ENCODE measurements at regions not wholly inside any gene's neighbourhood (a gene's known extent, or its start where the extent isn't known, plus 50 kb on each side); places are given as distances from the start of the nearest gene placed in this dataset.

- no peak for TF ChIP-seq CTCF (IDR thresholded peaks at IDR 0.05; ENCODE audit: control insufficient read depth, extremely low read depth, insufficient read depth)
- H3K4me3 ChIP-seq (ENCODE audit: low read depth, low read length) = no peak overlapping the region
- DNase-seq (ENCODE audit: low read depth) = no peak
These were observed 188.4 kb downstream of the ABCC12 start for GRCh38 chr16:47967374-47967773.

- no peak for TF ChIP-seq CTCF (IDR thresholded peaks at IDR 0.05; ENCODE audit: control insufficient read depth, extremely low read depth, insufficient read depth)
- H3K4me3 ChIP-seq (ENCODE audit: low read depth, low read length) = no peak overlapping the region
These were observed 189.5 kb downstream of the ABCC12 start for GRCh38 chr16:47966325-47966724.

GRCh38 chr16:47965439-47965838, 190.4 kb downstream of the ABCC12 start:
- no peak for TF ChIP-seq CTCF (IDR thresholded peaks at IDR 0.05; ENCODE audit: control insufficient read depth, extremely low read depth, insufficient read depth)
- DNase-seq (ENCODE audit: low read depth) = no peak
- no peak overlapping the region for H3K4me3 ChIP-seq (ENCODE audit: low read depth, low read length)

More at GRCh38 chr16:47966325-47966724, 189.5 kb downstream of the ABCC12 start:
- no peak for DNase-seq (ENCODE audit: low read depth)

- no peak for DNase-seq (ENCODE audit: low read depth)
- no peak for TF ChIP-seq CTCF (IDR thresholded peaks at IDR 0.05; ENCODE audit: control insufficient read depth, extremely low read depth, insufficient read depth)
- no peak overlapping the region for H3K4me3 ChIP-seq (ENCODE audit: low read depth, low read length)
These were observed 197.1 kb downstream of the ABCC12 start for GRCh38 chr16:47958726-47959125.

GRCh38 chr16:47956916-47957315, 198.9 kb downstream of the ABCC12 start:
- no peak for DNase-seq (ENCODE audit: low read depth)
- H3K4me3 ChIP-seq (ENCODE audit: low read depth, low read length) = no peak overlapping the region
- TF ChIP-seq CTCF (IDR thresholded peaks at IDR 0.05; ENCODE audit: control insufficient read depth, extremely low read depth, insufficient read depth) = no peak

- no peak overlapping the region for H3K4me3 ChIP-seq (ENCODE audit: low read depth, low read length)
- no peak for DNase-seq (ENCODE audit: low read depth)
- TF ChIP-seq CTCF (IDR thresholded peaks at IDR 0.05; ENCODE audit: control insufficient read depth, extremely low read depth, insufficient read depth) = no peak
These were observed 206.1 kb downstream of the ABCC12 start for GRCh38 chr16:47949714-47950113.

GRCh38 chr16:47949276-47949675, 206.5 kb downstream of the ABCC12 start:
- no peak for TF ChIP-seq CTCF (IDR thresholded peaks at IDR 0.05; ENCODE audit: control insufficient read depth, extremely low read depth, insufficient read depth)
- no peak overlapping the region for H3K4me3 ChIP-seq (ENCODE audit: low read depth, low read length)
- no peak for DNase-seq (ENCODE audit: low read depth)

All from LNCaP clone FGC (cell line).